ENCODE measurements at regions not wholly inside any gene's neighbourhood (a gene's known extent, or its start where the extent isn't known, plus 50 kb on each side); places are given as distances from the start of the nearest gene placed in this dataset.

GRCh38 chr9:25282946-25283345 is 395.3 kb downstream of the TUSC1 start:
- no peak overlapping the region for H3K27ac Mint-ChIP-seq
- H3K4me1 Mint-ChIP-seq: no peaks in the 10 kb centered on the region
- peaks cover 5% of the 10 kb centered on the region for H3K27me3 Mint-ChIP-seq (ENCODE audit: low read depth, poor library complexity)
- DNase-seq: no peak
- H3K36me3 Mint-ChIP-seq (ENCODE audit: low read depth): no peaks in the 10 kb centered on the region
- no peak overlapping the region for H3K4me3 Mint-ChIP-seq
- no peaks in the 10 kb centered on the region for H3K9me3 Mint-ChIP-seq
- TF ChIP-seq CTCF (IDR thresholded peaks at IDR 0.05): no peak

- TF ChIP-seq CTCF (IDR thresholded peaks at IDR 0.05): no peak
- Mint-ChIP-seq H3K4me3 (no peak overlapping the region), H3K9me3 (no peaks in the 10 kb centered on the region), H3K27me3 (ENCODE audit: low read depth, poor library complexity) (no peaks in the 10 kb centered on the region), H3K4me1 (no peaks in the 10 kb centered on the region), H3K27ac (no peak overlapping the region), H3K36me3 (ENCODE audit: low read depth) (no peaks in the 10 kb centered on the region)
- DNase-seq: no peak
Observed at GRCh38 chr9:25261445-25261844, 416.8 kb downstream of the TUSC1 start.

GRCh38 chr9:25260046-25260445 is 418.2 kb downstream of the TUSC1 start:
- Mint-ChIP-seq H3K27me3 (ENCODE audit: low read depth, poor library complexity) (no peaks in the 10 kb centered on the region), H3K36me3 (ENCODE audit: low read depth) (no peaks in the 10 kb centered on the region), H3K27ac (no peak overlapping the region), H3K4me3 (no peak overlapping the region), H3K4me1 (no peaks in the 10 kb centered on the region), H3K9me3 (no peaks in the 10 kb centered on the region)
- TF ChIP-seq CTCF (IDR thresholded peaks at IDR 0.05): no peak
- DNase-seq: no peak

- H3K4me1 Mint-ChIP-seq: no peaks in the 10 kb centered on the region
Observed at GRCh38 chr9:25255216-25255615, 423.0 kb downstream of the TUSC1 start.

GRCh38 chr9:25254051-25254450 is 424.2 kb downstream of the TUSC1 start:
- Mint-ChIP-seq H3K27ac (peak overlapping the region; percentile 90), H3K36me3 (ENCODE audit: low read depth) (no peaks in the 10 kb centered on the region), H3K27me3 (ENCODE audit: low read depth, poor library complexity) (no peaks in the 10 kb centered on the region), H3K4me1 (no peaks in the 10 kb centered on the region), H3K4me3 (no peak overlapping the region), H3K9me3 (peaks cover 6% of the 10 kb centered on the region)
- no peak for DNase-seq
- TF ChIP-seq CTCF (IDR thresholded peaks at IDR 0.05): no peak

More at GRCh38 chr9:25255216-25255615, 423.0 kb downstream of the TUSC1 start:
- no peak overlapping the region for H3K4me3 Mint-ChIP-seq
- no peaks in the 10 kb centered on the region for H3K36me3 Mint-ChIP-seq (ENCODE audit: low read depth)
- no peak for TF ChIP-seq CTCF (IDR thresholded peaks at IDR 0.05)
- no peak for DNase-seq
- no peak overlapping the region for H3K27ac Mint-ChIP-seq
- no peaks in the 10 kb centered on the region for H3K9me3 Mint-ChIP-seq
- H3K27me3 Mint-ChIP-seq (ENCODE audit: low read depth, poor library complexity): no peaks in the 10 kb centered on the region

- H3K4me3 Mint-ChIP-seq: no peak overlapping the region
- TF ChIP-seq CTCF (IDR thresholded peaks at IDR 0.05): no peak
- no peaks in the 10 kb centered on the region for H3K36me3 Mint-ChIP-seq (ENCODE audit: low read depth)
- H3K9me3 Mint-ChIP-seq: no peaks in the 10 kb centered on the region
- no peaks in the 10 kb centered on the region for H3K27me3 Mint-ChIP-seq (ENCODE audit: low read depth, poor library complexity)
- H3K4me1 Mint-ChIP-seq: no peaks in the 10 kb centered on the region
- DNase-seq: no peak
- H3K27ac Mint-ChIP-seq: no peak overlapping the region
Observed at GRCh38 chr9:25241421-25241820, 436.8 kb downstream of the TUSC1 start.

Measured in nephron progenitor cell (in vitro differentiated cells).